HG02943 (cell line): ENCODE measurements at regions not wholly inside any gene's neighbourhood (a gene's known extent, or its start where the extent isn't known, plus 50 kb on each side); places are given as distances from the start of the nearest gene placed in this dataset.

Experiments
- ATAC-seq: cut with Tn5 transposase; IDR thresholded peaks from one replicate; pipeline ENCODE4 v1.9.1; 2021; ENCODE audit warnings: mild to moderate bottlenecking, low read depth, moderate library complexity; ENCODE audit not compliant: unreplicated experiment

DNA sequence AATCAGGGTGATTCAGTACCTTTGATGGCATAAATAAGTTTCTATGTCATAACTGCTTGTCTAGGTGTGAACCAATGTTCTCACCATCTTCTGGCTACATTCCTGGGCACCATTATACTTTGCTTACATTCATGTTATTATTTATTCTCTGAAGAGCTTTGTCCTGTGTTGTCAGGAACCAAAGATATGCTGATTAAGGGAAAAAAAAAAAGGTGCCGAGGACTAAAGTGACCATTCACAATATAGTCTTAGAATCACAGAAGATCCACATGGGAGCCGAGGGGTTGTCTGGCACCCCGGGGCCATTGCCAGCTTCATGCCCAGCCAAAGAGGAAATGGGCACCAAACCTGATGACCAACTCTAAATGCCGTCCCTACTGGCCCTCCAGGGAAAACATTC, 329.2 kb upstream of the NFE2L3 start:
- no peak for ATAC-seq

DNA sequence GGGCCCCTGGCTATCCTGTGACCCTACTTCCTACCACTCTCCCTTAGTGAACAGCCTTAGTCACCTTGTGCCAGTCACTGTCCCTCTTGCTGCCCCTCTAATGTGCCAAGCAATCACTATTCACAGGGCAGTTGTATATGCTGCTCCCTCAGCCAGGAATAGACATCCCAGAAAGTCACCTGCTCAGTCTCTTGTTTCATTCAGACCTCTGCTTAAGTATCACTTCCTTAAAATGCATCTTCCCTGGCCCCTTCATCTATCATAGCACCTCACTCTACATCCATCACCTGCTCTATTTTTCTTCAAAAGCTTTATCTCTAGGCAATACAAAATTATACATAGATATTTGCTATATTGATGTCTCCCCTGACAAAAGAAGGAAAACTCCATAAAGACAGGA, 328.4 kb upstream of the NFE2L3 start:
- ATAC-seq = no peak

DNA sequence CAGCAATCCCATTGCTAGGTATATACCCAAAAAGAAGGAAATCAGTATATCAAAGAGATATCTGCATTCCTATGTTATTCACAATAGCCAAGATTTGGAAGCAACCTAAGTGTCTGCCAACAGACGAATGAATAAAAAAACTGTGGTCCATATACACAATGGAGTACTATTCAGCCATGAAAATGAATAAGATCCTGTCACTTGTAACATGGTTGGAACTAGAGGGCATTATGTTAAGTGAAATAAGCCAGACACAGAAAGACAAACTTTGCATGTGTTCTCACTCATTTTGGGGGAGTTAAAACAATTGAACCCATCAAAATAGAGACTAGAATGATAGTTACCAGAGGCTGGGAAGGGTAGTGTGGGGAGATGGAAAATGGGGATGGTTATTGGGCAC, 323.5 kb upstream of the NFE2L3 start:
- ATAC-seq = no peak

DNA sequence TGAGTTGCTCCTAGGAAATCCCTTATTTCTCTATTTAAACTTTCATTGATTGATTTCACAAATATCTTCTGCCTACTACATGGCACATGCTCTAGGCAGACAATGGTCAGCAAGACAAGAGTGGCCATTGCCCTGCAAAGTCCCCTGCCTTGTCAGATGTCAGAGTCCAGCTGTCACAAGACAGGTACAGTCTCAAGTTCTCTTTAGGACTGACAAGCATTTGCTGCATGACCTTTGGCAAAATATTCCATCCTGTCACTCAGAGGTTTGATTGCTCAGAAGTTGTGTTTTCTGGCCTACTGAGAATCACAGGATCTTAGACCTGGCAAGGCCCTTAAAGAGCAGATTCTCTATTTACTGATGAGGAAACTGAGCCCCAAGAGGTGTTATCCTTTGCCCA, 322.3 kb upstream of the NFE2L3 start:
- no peak for ATAC-seq

DNA sequence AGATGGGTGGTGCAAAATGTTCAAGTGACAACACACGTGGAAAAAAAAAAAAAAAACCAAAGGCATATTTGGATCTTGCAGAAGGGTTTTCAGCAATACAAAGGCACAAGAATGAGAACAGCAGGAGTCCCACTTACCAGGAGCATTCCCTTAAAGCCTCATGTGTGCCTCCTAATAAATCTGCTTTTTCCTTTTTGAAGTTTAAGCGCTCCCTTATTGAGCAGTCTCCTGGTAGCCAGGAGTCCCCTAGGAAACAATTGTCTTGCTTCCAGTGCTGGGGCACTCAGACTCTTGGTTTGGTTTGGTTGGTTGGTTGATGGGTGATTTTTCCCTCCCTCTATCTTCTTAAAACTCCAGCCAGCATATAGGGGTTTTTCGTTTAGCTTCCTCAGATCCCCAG, 321.8 kb upstream of the NFE2L3 start:
- no peak for ATAC-seq

DNA sequence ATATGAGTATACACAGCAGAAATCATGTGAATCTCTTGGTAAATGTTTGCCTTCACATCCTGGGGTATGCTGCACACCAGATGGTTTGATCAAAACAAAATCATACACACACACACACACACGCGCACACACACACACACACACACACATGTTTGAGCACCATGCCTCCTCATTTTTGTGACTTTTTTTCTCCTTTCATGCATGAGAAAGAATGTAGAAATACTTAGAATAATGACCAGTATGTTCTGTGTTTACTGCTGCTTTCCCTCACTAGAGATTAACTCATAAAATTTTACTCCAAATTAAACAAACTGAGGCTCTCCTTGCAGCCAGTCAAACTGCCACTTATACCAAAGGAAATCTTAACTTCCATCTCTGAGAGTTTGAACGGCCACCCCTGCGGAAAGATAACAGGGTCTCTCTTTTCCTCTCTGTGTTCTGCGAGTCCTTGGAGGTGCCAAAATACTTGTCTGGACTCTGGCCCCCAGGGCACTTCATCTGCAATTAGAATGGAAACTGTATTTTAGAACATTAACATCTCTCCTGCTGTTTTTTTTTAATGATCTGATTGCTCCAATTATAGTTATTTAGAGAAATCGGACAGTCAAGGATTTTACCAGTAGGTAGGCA, 320.8 kb upstream of the NFE2L3 start:
- ATAC-seq = no peak

DNA sequence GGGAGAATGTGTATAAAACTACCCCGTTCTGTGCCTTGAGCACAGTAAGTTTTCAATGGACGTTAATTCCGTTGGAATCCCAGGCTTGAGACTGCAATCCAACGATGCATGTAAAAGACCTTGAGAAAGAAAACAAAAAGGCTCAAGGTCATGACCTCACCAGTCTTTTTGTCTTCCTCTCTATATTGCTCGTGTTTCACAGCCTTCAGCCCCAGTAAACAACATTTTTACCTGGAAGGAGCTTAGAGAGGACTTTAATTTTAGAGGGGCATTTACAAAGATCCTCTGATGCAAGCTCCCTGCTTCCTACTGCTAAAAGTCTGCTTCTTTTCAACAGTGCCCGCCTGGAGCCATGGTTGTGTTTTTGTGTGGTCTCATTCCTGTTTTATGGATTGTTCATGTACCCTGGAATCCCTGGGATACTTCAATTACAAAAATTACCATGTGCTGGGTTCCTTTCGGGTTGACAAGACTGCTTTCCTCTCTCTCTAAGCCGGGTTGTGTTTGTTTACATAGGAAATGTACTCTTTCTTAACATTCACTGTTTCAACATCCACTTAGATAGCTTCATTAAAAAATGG, 320.1 kb upstream of the NFE2L3 start:
- no peak for ATAC-seq

DNA sequence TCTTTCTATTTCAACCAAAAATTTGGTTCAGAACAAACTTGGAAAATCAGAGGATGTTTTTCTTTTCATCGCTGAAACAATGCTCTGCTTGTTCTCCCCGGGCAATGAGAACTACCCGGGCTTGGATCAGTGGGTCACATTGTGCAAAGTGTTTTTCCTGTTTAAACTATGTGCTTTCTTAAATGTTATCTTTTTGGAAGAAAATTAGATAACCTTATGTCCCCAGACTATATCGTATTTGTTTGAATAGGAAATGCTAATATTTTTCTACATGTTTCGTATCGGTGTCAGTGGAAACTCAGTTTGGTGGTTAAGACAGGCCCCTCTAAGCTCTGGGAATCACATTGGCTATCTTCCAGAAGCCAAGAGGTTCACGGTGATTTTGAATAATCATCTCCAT, 319.5 kb upstream of the NFE2L3 start:
- ATAC-seq = no peak

DNA sequence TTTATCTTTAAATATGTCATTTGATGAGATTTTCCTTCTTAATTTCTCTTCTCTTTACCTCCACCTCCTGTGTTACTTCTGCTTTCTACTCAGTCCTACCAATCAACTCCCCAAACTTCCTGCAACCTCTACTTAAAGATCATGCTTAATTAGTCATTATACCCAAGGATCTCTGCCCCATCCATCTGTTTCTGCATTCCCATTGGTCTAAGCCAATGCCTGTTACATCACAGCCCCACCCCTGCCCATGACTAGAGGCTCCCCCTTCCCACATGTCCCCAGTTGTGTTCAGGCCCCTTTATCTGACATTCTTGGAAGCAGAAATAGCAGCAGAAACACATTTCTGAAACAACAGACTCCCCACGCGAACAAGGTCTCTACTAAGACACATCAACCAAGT, 319.1 kb upstream of the NFE2L3 start:
- no peak for ATAC-seq

DNA sequence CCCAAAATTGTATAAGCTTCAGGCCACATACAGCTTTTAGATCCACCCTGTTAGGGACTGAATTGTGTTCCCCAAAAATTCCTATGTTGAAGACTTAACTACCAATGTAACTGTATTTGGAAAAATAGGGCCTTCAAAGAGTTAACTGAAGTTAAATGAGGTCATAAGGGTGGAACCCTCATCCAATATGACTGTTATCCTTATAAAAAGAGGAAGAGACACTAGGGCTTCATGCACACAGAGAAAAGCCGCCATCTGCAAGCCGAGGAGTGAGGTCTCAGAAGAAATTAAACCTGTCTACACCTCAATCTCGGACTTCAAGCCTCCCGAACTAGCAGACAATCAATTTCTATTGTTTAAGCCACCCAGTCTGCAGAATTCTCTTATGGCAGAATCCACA, 317.9 kb upstream of the NFE2L3 start:
- no peak for ATAC-seq

DNA sequence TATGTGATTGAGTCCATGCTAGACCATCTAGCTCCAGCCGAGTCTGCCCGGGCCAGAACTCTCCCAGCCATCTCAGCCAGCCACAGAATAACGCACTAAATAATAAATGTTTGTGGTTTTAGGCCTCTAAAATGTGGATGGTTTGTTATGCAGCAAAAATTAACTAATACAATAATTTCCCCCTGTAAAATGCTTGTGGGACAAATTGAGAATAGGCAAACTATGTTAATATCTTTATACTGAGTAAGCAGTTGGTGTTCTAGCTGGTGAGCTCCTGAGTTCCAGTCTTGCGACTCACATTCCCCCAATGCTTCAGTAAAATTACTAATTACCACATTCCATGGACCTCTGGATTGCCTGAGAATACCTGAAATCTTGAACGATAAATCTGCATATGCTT, 316.8 kb upstream of the NFE2L3 start:
- ATAC-seq = no peak

DNA sequence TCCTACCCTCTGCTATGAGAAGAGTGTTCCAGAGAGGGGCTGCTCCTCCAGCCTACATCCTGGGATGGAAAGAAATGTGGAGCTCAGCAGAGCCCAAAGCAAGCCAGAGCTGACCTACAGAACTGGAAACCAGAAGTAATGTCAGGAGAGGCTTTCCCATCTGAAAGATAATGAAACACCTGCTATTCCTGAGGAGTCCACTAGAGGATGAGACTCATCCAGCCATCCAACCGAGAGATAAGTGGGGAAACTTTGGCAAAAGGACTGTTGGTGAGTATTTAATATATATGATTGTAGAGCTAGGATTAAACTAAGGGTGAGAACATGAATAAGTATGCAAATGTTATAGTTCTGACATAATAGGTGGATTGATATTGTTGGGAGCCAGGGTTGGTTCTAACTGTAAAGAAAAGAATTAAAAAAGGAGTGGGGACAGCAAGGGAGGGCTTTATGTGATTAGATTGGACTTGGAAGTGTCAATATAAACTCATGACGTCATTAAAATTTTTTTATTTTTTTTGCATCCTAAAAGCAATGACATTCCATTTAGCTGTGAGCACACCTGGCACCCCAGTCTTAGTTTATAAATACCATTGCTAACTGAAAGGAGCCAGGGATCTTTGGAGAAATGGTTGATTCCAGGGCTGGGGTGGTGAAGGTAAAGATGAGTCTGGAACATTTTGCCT, 312.8 kb upstream of the NFE2L3 start:
- no peak for ATAC-seq

DNA sequence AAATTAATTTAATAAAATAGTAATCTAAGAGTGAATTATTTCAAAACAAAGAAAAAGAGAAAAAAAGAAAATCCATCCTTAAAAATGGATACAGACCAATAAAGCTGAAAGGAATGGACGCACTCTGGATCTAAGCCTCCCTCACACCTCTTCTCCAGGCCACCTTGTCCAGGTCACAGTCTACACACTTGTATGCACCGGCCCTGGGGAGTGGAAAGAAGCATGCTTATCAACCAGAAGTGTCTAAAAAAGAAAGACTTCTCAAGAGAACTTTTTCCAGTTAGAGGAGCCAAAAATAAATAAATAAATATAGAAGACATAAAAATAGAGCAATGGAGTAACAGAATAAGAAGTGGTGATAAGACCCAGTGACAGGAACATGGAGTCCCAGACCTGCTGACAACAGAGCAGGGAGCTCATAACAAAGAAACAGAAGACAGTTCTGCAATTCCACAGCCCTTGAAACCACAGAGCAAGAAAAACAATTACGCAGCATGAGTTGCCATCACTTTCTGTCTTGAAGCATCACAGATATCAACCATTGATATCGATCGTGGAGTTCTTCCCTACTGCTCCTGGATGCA, 311.7 kb upstream of the NFE2L3 start:
- ATAC-seq = no peak

DNA sequence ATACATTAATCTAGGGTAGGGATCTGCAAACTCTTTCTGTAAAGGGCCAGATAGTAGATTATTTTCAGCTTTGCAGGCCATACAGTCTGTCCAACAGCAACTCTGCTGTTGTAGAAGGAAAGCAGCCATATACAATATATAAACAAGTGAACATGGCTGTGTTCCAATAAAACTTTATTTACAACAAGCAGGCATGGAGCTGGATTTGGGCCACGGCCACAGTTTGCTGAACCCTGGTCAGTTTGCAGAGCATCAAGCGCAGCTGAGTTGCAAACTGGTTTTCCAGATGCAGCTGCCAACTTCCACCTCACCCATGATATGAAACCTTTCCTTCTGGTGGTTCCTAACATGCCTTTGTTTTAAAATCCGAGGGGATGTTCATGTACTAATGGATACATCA, 310.4 kb upstream of the NFE2L3 start:
- ATAC-seq = no peak

DNA sequence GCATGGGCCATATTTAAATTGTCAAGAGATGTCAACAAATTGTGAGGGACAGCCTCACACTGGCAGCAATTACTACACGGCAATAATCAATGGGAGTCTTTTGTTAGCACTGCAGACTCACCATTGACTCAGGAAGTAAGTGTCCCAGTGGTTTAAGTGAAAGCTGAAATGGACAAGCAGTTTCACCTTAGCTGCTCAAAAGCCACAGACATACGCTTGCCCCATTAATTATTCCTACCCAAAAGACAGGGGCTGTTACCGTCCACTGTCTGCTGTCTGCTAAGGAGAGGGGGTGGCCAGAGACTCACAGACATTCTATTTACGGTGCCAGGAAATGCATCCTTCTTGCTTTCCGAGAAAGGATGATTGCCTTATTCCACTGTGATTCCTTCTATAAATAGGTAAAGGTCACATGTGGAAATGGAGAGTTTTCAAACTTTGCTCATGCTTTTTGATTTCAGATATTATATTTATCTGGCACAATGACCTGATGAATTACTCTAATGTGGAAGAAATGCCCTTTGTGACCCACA, 309.7 kb upstream of the NFE2L3 start:
- ATAC-seq = no peak

DNA sequence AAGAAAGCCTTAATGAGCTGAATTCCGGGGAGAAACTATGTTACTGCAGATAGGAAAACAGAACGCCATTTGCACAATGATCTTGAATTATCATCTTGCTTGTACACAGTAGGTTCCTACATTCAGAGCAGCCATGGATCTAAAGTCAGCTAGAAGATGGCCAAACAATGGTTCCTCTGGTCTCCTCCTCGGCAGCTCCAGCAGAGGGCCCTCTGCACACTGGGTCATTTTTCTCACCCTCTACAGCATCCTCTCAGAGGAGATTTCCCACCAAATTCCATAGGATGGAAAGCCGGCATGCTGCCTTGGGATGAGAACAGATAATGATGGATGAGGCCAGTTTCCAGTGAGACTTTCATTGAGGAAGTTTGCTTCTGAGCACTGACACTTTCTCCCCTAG, 308.5 kb upstream of the NFE2L3 start:
- no peak for ATAC-seq

DNA sequence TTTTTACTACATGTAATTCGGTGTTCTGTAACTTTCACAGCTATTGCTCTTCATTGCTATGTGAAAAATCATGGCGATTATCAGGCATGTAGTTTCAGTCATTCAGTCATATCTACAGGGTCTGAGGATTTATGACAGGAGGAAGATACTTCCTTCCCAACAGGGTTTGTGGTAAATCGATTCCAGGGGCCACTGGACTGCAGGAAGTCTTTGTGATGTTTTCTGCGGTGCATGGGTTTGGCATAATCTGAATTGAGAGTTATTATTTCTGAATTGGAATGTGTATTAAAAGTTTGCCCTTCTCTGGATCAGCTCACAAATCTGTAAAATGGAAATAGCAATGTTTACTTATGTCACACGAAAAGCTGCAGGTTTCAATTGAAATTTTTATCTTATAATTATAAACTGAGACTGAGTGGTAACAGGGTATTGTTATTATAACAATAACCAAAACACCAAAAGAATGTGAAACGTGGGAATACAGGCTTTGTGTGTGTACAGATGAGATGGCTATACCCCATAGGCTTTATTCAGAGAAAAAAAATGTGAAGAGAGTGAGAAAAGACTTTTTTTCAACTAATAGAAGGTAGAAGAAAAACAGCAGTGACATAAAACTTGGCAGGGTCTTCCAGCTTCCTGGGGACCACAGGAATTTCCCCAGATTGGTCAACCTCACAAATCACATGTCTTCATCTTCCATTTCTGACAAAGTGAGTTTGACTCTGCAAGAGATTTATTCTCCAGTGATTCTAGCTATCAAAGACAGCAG, 307.7 kb upstream of the NFE2L3 start:
- ATAC-seq = no peak

DNA sequence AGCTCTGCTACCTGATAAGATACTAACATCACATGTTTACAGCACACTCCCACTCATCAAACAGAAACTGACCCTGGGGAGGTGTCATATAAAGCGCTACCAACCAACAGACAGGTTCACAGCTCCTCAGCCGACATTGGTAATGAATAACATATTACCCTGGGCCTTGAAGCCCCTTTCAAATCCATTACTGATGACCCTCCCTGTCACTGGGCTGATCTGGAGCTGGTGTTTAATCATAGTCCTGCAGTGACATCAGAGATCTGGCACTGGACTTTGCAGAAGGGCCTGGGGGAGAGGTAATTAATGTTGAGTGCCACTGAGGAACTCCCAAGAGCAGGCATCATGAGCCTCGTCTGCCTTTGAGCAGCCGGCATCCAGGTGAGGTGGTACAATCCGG, 306.5 kb upstream of the NFE2L3 start:
- no peak for ATAC-seq

DNA sequence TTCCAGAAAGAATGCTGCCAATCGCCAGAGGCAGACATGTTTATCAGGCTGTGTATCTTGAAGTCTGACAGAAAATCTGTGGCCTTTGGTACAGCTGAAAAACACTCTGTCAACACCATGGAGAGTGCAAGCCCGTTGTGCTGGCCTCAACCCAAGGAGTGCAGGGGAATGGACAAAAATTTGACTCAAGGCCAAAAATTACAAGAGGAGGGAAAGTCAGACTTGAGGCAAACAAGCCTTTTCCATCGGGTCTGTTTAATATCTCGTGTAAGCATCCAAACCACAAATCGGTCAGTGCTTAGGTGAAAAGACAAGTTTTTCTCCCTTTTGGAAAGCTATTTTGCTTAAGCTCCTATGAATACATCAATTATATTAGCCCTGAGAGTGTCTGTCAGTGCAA, 305.3 kb upstream of the NFE2L3 start:
- no peak for ATAC-seq

DNA sequence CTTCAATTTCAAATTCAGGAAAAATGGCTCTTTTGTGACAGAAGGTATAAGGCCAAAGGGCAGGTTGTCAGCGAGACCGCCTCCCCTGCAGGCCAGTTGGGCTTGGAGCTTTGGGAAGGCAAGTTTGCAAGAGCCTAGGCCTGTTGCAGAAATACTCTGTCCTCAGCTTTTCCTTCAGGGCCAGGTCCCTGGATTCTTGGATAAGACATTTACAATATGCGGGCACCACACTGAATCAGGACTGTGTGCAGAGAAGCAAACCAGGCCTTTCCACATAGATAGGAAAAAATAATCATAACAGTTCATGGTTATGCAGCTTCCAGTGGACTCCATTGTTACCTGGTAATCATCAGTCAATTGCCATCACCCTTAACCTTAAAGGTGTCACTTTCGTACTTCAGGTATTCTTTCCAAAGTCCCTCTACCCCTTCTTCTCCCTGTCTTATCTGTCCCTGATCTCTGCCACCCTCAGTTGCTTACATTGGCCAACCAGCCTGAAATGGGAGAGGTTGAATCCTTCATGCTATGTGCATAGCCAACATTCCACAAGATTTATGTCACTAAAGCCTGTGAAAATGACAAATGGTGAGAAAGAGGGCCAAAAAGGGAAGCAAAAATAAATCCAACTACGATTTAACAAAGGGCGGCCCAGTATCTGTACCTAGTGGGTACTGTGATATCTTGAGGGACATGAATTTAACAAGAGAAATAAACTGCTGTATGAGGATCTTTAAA, 304.5 kb upstream of the NFE2L3 start:
- ATAC-seq = no peak
